ENCODE measurements at regions not wholly inside any gene's neighbourhood (a gene's known extent, or its start where the extent isn't known, plus 50 kb on each side); places are given as distances from the start of the nearest gene placed in this dataset.

DNA sequence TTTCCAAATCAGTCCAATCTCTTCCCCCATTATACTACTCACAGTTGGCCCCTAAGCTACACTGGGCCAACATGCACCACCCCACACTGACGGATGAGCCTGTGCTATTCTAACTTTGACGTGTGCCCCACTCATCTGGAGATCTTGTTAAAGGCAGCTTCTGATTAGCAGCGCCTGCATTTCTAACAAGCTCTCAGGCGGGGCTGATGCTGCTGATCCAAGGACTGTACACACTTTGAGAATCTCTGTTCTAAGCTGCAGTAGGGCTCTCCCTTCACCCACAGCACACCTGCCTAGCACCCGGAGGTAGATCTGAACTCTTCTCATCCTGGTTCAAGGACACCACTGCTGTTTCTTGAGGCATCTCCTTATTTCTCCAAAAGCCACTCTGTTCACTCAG lies 200.7 kb downstream of the SLC4A3 start:
- H3K4me1 Mint-ChIP-seq (ENCODE audit: low read depth), result no peaks in the 10 kb centered on the region
- no peaks in the 10 kb centered on the region for H3K36me3 Mint-ChIP-seq (ENCODE audit: low read depth)
- H3K9me3 Mint-ChIP-seq, result no peaks in the 10 kb centered on the region
- H3K27me3 Mint-ChIP-seq (ENCODE audit: low read depth), result no peaks in the 10 kb centered on the region
- H3K4me3 Mint-ChIP-seq, result no peak overlapping the region
- no peak overlapping the region for H3K27ac Mint-ChIP-seq

- H3K4me1 Mint-ChIP-seq (ENCODE audit: low read depth), result no peaks in the 10 kb centered on the region
- no peaks in the 10 kb centered on the region for H3K36me3 Mint-ChIP-seq (ENCODE audit: low read depth)
- H3K27me3 Mint-ChIP-seq (ENCODE audit: low read depth), result no peaks in the 10 kb centered on the region
- no peak overlapping the region for H3K27ac Mint-ChIP-seq
- H3K4me3 Mint-ChIP-seq, result no peak overlapping the region
- no peaks in the 10 kb centered on the region for H3K9me3 Mint-ChIP-seq
Measured at GRCh38 chr2:219829667-219830352, 202.4 kb downstream of the SLC4A3 start.

- Mint-ChIP-seq H3K27ac (no peak overlapping the region), H3K36me3 (ENCODE audit: low read depth) (no peaks in the 10 kb centered on the region), H3K4me3 (no peak overlapping the region), H3K4me1 (ENCODE audit: low read depth) (no peaks in the 10 kb centered on the region), H3K9me3 (no peaks in the 10 kb centered on the region), H3K27me3 (ENCODE audit: low read depth) (no peaks in the 10 kb centered on the region)
Measured at GRCh38 chr2:219830353-219830738, 202.9 kb downstream of the SLC4A3 start.

DNA sequence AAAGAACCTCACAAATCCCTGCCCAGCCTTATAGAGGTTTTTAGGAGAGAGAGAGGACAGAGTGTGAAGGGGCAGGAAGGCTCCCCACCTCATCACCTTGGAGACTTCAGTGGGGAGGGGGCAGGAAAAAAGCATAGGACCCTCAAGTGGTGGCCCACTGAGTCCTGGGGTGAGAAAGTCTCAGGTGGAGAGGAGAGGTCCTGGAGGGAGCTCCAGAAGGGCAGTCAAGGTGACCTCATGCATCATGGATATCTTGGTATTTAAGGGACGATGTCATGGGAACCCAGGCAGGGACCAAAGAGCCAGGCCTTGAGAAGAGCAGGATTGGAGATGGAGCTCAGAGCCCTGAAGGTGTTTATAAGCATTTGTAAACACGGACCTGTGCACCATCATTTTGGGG lies 204.5 kb downstream of the SLC4A3 start:
- no peak overlapping the region for H3K27ac Mint-ChIP-seq
- H3K27me3 Mint-ChIP-seq (ENCODE audit: low read depth), result no peaks in the 10 kb centered on the region
- no peaks in the 10 kb centered on the region for H3K4me1 Mint-ChIP-seq (ENCODE audit: low read depth)
- H3K9me3 Mint-ChIP-seq, result no peaks in the 10 kb centered on the region
- no peaks in the 10 kb centered on the region for H3K36me3 Mint-ChIP-seq (ENCODE audit: low read depth)
- H3K4me3 Mint-ChIP-seq, result no peak overlapping the region

DNA sequence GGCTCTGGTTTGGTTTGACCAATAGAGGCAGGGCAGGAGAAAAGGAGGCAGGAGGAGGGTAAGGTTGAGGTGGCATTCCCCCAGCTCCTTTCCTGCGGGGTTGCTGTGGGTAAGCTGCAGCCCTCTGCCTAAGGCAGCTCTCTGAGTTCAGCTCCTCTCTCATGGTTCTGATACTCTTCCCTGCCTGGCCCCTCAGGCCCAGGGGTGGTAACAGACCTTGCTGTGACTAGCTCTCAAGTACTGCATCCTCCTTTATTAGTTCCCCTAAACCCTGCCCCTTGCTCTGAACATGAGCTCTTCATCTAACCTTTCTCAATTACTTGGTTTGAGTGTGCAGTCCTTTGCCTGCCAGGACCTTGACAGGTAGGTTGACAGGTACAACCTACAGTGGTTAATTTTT lies 205.5 kb downstream of the SLC4A3 start:
- Mint-ChIP-seq H3K27me3 (ENCODE audit: low read depth) (no peaks in the 10 kb centered on the region), H3K36me3 (ENCODE audit: low read depth) (no peaks in the 10 kb centered on the region), H3K4me3 (no peak overlapping the region), H3K4me1 (ENCODE audit: low read depth) (no peaks in the 10 kb centered on the region), H3K27ac (no peak overlapping the region), H3K9me3 (no peaks in the 10 kb centered on the region)

GRCh38 chr2:219835493-219835892 lies 208.1 kb downstream of the SLC4A3 start:
- H3K27me3 Mint-ChIP-seq (ENCODE audit: low read depth), result no peaks in the 10 kb centered on the region
- H3K4me3 Mint-ChIP-seq, result no peak overlapping the region
- no peaks in the 10 kb centered on the region for H3K36me3 Mint-ChIP-seq (ENCODE audit: low read depth)
- no peaks in the 10 kb centered on the region for H3K4me1 Mint-ChIP-seq (ENCODE audit: low read depth)
- H3K9me3 Mint-ChIP-seq, result no peaks in the 10 kb centered on the region
- H3K27ac Mint-ChIP-seq, result no peak overlapping the region

DNA sequence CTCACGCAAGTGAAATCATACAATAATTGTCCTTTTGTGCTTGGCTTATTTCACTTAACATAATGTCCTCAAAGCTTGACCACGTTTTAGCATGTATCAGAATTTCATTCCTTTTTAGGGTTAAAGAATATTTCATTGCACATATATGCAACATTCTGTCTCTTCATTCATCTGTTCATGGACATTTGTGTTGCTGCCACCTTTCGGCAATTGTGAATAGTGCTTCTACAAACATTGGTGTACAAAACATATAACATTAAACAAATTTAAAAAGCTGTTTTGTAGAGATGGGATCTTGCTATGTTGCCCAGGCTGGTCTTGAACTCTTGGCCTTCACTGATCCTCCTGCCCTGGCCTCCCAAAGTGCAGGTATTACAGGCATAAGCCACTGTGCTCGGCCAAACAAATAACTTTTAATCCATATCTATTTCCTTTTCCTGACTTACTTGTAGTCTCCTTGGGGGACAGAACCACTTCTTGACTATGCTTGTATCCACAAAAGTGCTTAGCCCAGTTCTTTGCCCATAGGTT lies 209.3 kb downstream of the SLC4A3 start:
- H3K27ac Mint-ChIP-seq, result no peak overlapping the region
- H3K27me3 Mint-ChIP-seq (ENCODE audit: low read depth), result no peaks in the 10 kb centered on the region
- H3K4me1 Mint-ChIP-seq (ENCODE audit: low read depth), result no peaks in the 10 kb centered on the region
- no peak overlapping the region for H3K4me3 Mint-ChIP-seq
- no peaks in the 10 kb centered on the region for H3K9me3 Mint-ChIP-seq
- H3K36me3 Mint-ChIP-seq (ENCODE audit: low read depth), result no peaks in the 10 kb centered on the region

- H3K27ac Mint-ChIP-seq, result no peak overlapping the region
Measured at GRCh38 chr2:219844401-219845091, 217.1 kb downstream of the SLC4A3 start.

DNA sequence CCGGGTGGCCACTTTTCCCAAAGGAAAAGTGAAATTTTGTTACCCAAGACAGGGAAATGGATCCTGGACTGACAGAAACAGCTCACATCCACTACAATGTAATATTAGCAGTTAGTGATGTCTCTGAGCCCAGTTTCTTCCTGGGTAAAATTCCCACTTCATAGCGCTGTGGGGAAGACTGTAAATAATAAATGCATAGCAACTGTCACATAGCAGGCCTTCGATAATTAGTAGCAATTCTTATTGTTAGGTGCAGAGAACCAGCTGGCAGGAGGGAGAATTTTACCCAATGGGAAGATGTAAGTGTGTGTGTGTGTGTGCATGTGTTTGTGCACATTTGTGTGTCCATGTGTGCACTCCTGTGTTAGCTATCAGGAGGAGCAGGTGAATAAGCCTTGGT lies 221.5 kb downstream of the SLC4A3 start:
- Mint-ChIP-seq H3K4me1 (ENCODE audit: low read depth) (no peaks in the 10 kb centered on the region), H3K9me3 (no peaks in the 10 kb centered on the region), H3K4me3 (no peak overlapping the region), H3K27ac (no peak overlapping the region), H3K27me3 (ENCODE audit: low read depth) (peaks cover 3% of the 10 kb centered on the region), H3K36me3 (ENCODE audit: low read depth) (no peaks in the 10 kb centered on the region)

More at GRCh38 chr2:219844401-219845091, 217.1 kb downstream of the SLC4A3 start:
- no peak overlapping the region for H3K4me3 Mint-ChIP-seq
- no peaks in the 10 kb centered on the region for H3K9me3 Mint-ChIP-seq
- no peaks in the 10 kb centered on the region for H3K4me1 Mint-ChIP-seq (ENCODE audit: low read depth)
- no peaks in the 10 kb centered on the region for H3K36me3 Mint-ChIP-seq (ENCODE audit: low read depth)
- H3K27me3 Mint-ChIP-seq (ENCODE audit: low read depth), result peaks cover 3% of the 10 kb centered on the region

- H3K9me3 Mint-ChIP-seq, result no peaks in the 10 kb centered on the region
- no peak overlapping the region for H3K4me3 Mint-ChIP-seq
- H3K4me1 Mint-ChIP-seq (ENCODE audit: low read depth), result no peaks in the 10 kb centered on the region
- no peaks in the 10 kb centered on the region for H3K27me3 Mint-ChIP-seq (ENCODE audit: low read depth)
- no peaks in the 10 kb centered on the region for H3K36me3 Mint-ChIP-seq (ENCODE audit: low read depth)
- H3K27ac Mint-ChIP-seq, result no peak overlapping the region
Measured at GRCh38 chr2:219851169-219851568, 223.7 kb downstream of the SLC4A3 start.

GRCh38 chr2:219851801-219852481 lies 224.5 kb downstream of the SLC4A3 start:
- Mint-ChIP-seq H3K4me1 (ENCODE audit: low read depth) (no peaks in the 10 kb centered on the region), H3K27ac (no peak overlapping the region), H3K9me3 (no peaks in the 10 kb centered on the region), H3K36me3 (ENCODE audit: low read depth) (no peaks in the 10 kb centered on the region), H3K27me3 (ENCODE audit: low read depth) (no peaks in the 10 kb centered on the region), H3K4me3 (no peak overlapping the region)

- Mint-ChIP-seq H3K4me1 (ENCODE audit: low read depth) (no peaks in the 10 kb centered on the region), H3K27me3 (ENCODE audit: low read depth) (no peaks in the 10 kb centered on the region), H3K36me3 (ENCODE audit: low read depth) (no peaks in the 10 kb centered on the region), H3K27ac (no peak overlapping the region), H3K4me3 (no peak overlapping the region), H3K9me3 (no peaks in the 10 kb centered on the region)
Measured at GRCh38 chr2:219852626-219853025, 225.2 kb downstream of the SLC4A3 start.

DNA sequence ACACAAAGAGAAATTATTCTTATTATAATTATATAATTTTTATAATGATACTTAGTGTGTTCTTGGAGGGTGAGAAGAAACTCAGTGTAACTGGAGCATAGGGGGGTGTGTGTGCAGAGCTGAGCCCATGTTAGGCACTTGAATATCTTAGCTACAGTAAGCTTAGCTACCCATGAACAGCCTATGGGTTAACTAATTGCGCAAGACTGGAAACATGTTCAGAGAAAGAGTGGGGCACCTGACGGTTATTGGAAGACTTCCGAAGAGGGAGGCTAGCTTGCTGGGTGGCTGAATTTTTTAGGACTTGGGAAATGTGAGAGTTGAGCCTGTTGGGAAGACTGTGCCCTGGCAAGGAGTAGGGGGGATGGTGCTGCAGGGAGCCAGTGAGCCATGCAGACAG lies 229.2 kb downstream of the SLC4A3 start:
- Mint-ChIP-seq H3K4me3 (no peak overlapping the region), H3K27ac (no peak overlapping the region), H3K4me1 (ENCODE audit: low read depth) (no peaks in the 10 kb centered on the region), H3K36me3 (ENCODE audit: low read depth) (no peaks in the 10 kb centered on the region), H3K27me3 (ENCODE audit: low read depth) (no peaks in the 10 kb centered on the region), H3K9me3 (no peaks in the 10 kb centered on the region)

- no peaks in the 10 kb centered on the region for H3K9me3 Mint-ChIP-seq
- H3K27me3 Mint-ChIP-seq (ENCODE audit: low read depth), result no peaks in the 10 kb centered on the region
- no peak overlapping the region for H3K4me3 Mint-ChIP-seq
- H3K36me3 Mint-ChIP-seq (ENCODE audit: low read depth), result no peaks in the 10 kb centered on the region
- H3K4me1 Mint-ChIP-seq (ENCODE audit: low read depth), result no peaks in the 10 kb centered on the region
- no peak overlapping the region for H3K27ac Mint-ChIP-seq
Measured at GRCh38 chr2:219857751-219858150, 230.3 kb downstream of the SLC4A3 start.

DNA sequence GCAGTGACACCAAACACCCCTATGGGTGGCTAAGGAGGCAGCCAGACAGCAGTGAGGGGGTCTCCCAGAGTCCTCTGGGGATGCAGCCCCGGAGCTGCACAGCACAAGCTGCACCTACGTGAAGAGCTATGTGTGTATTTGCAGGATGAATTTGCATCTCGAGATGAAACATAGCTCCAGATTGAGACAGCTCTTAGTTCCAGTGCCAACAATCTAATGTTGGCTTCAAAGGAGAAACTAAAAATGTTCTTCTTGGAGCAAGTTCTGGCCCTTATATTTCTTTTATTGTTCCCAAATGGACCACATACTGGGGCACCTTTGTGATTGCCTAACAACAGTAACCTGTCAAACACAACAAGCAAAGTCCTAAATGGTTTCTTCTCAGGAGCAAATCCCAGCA lies 233.9 kb downstream of the SLC4A3 start:
- Mint-ChIP-seq H3K27ac (no peak overlapping the region), H3K36me3 (ENCODE audit: low read depth) (no peaks in the 10 kb centered on the region), H3K4me1 (ENCODE audit: low read depth) (no peaks in the 10 kb centered on the region), H3K4me3 (no peak overlapping the region), H3K9me3 (no peaks in the 10 kb centered on the region), H3K27me3 (ENCODE audit: low read depth) (no peaks in the 10 kb centered on the region)

All from T-helper 1 cell treated with Interleukin-12 subunit alpha and Interleukin-12 subunit beta and Interleukin-4 antibody, amounts not matched to agents 30 μg/mL and 1 μg/mL, for 36 hours (primary cell).